Type B pancreatic cell (in vitro differentiated cells): ENCODE measurements at regions not wholly inside any gene's neighbourhood (a gene's known extent, or its start where the extent isn't known, plus 50 kb on each side); places are given as distances from the start of the nearest gene placed in this dataset.
A peak's percentile ranks its signal among the peaks of the same experiment; 100 is the strongest.

Experiments
- DNase-seq: peaks from one replicate; pipeline ENCODE4 v3.0.0; 2021; ENCODE audit warnings: mixed read lengths; ENCODE audit not compliant: unreplicated experiment; ENCODE audit errors: extremely low spot score
- H3K27ac Mint-ChIP-seq: 2 replicates; pipeline ENCODE4 v1.8.0; 2021; ENCODE audit warnings: mild to moderate bottlenecking, mixed read lengths
- H3K27me3 Mint-ChIP-seq: 2 replicates; pipeline ENCODE4 v1.8.0; 2021; ENCODE audit warnings: mixed read lengths
- H3K36me3 Mint-ChIP-seq: 2 replicates; pipeline ENCODE4 v1.8.0; 2021; ENCODE audit warnings: mixed read lengths
- H3K4me1 Mint-ChIP-seq: one replicate; pipeline ENCODE4 v1.8.0; 2021; ENCODE audit warnings: mixed read lengths; ENCODE audit not compliant: unreplicated experiment
- H3K4me3 Mint-ChIP-seq: 2 replicates; pipeline ENCODE4 v1.8.0; 2021; ENCODE audit warnings: mild to moderate bottlenecking, mixed read lengths
- H3K9me3 Mint-ChIP-seq: 2 replicates; pipeline ENCODE4 v1.8.0; 2021; ENCODE audit warnings: mixed read lengths
- CTCF ChIP-seq: fragments of 200-600 bp; sonication (generic); conservative IDR thresholded peaks from 2 replicates; pipeline ENCODE4 v1.5.0; 2021; ENCODE audit warnings: antibody characterized with exemption, mild to moderate bottlenecking

GRCh38 chr10:120981601-120982391 lies 130.6 kb downstream of the WDR11 start:
- peak overlapping the region; percentile 73 for H3K27ac Mint-ChIP-seq
- H3K36me3 Mint-ChIP-seq = peaks cover 4% of the 10 kb centered on the region
- H3K4me1 Mint-ChIP-seq = peaks cover 55% of the 10 kb centered on the region
- H3K27me3 Mint-ChIP-seq = no peaks in the 10 kb centered on the region
- H3K4me3 Mint-ChIP-seq = peak overlapping the region; percentile 72
- no peak for DNase-seq
- no peak for TF ChIP-seq CTCF
- H3K9me3 Mint-ChIP-seq = peaks cover 4% of the 10 kb centered on the region

DNA sequence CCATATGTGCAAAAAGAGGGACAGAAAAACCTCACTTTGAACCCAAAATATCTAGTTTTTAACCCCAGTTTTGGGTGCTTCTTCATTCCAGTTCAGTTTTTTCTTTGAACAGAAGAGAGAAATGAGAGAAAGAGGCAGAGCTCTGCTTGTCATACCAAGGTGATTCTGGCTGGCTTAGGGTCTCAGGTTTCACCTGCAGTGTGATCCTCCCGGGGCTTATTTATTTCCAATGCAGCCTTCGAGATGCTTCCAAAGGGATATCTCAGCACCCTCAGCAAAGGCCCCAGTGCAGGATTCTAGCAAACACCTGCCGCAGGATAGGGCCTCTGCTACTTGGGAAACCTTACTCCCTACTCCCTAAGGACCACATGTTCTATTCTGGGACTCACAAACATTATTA lies 131.3 kb downstream of the WDR11 start:
- Mint-ChIP-seq H3K4me3 (peak overlapping the region; percentile 72), H3K27me3 (no peaks in the 10 kb centered on the region), H3K9me3 (peaks cover 1% of the 10 kb centered on the region), H3K36me3 (peaks cover 7% of the 10 kb centered on the region), H3K4me1 (peaks cover 52% of the 10 kb centered on the region), H3K27ac (peak overlapping the region; percentile 73)
- DNase-seq = no peak
- no peak for TF ChIP-seq CTCF

DNA sequence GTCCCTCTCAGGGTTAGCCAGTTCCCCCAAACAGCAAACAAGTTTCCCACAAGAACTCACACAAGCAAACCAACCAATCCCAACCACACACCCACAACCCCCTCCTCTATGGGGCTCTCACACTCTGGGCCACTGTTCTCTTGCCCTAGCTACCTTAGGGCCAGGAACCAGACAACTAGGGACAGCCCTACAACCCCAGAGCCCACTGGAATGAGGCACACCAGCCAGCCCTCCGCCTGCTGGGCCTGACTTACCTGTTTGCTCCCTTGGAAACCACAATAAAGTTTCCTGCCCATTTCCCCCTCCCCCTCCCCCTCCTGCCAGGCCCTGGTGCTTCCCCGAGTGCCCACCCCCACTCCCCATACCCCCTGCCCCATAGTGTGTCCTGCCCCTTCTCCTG lies 132.6 kb downstream of the WDR11 start:
- no peak for DNase-seq
- H3K36me3 Mint-ChIP-seq = peaks cover 5% of the 10 kb centered on the region
- H3K4me1 Mint-ChIP-seq = peaks cover 41% of the 10 kb centered on the region
- H3K27me3 Mint-ChIP-seq = no peaks in the 10 kb centered on the region
- TF ChIP-seq CTCF = no peak
- H3K9me3 Mint-ChIP-seq = no peaks in the 10 kb centered on the region
- peak overlapping the region; percentile 74 for H3K4me3 Mint-ChIP-seq
- peak overlapping the region; percentile 90 for H3K27ac Mint-ChIP-seq

GRCh38 chr10:120984221-120984620 lies 133.1 kb downstream of the WDR11 start:
- peak overlapping the region; percentile 53 for H3K27ac Mint-ChIP-seq

DNA sequence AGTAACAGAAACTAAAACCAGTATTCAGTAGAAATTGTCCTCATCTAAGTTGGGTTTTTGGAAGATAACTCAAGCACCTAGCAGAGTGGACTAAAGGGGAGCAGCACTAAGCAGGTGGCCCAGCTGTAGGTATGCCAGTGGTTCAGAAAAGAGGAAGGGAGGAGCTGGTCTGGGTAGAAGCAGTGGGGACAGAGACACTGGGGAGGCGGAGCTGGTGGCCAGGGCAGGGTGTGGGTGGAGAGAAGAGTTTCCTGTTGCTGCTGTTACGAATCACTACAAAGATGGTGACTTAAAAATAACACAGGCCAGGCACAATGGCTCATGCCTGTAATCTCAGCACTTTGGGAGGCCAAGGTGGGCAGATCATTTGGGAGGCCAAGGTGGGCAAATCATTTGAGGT lies 136.2 kb downstream of the WDR11 start:
- Mint-ChIP-seq H3K27ac (no peak overlapping the region), H3K4me1 (peaks cover 14% of the 10 kb centered on the region), H3K36me3 (peaks cover 8% of the 10 kb centered on the region), H3K27me3 (no peaks in the 10 kb centered on the region), H3K4me3 (no peak overlapping the region), H3K9me3 (no peaks in the 10 kb centered on the region)
- DNase-seq = no peak
- TF ChIP-seq CTCF = no peak

More at GRCh38 chr10:120984221-120984620, 133.1 kb downstream of the WDR11 start:
- Mint-ChIP-seq H3K4me1 (peaks cover 36% of the 10 kb centered on the region), H3K9me3 (no peaks in the 10 kb centered on the region), H3K36me3 (peaks cover 5% of the 10 kb centered on the region), H3K27me3 (no peaks in the 10 kb centered on the region), H3K4me3 (no peak overlapping the region)
- DNase-seq = no peak
- no peak for TF ChIP-seq CTCF
